ENCODE measurements at regions not wholly inside any gene's neighbourhood (a gene's known extent, or its start where the extent isn't known, plus 50 kb on each side); places are given as distances from the start of the nearest gene placed in this dataset.

- no peak for TF ChIP-seq ZSCAN18 (tag by site-specific recombination; IDR thresholded peaks at IDR 0.05)
- TF ChIP-seq ZNF362 (tag by site-specific recombination; IDR thresholded peaks at IDR 0.05), result no peak
- TF ChIP-seq ZNF658 (tag by site-specific recombination; IDR thresholded peaks at IDR 0.05), result no peak
- TF ChIP-seq HIC1 (tag by site-specific recombination; IDR thresholded peaks at IDR 0.05), result no peak
- TF ChIP-seq ZNF248 (tag by site-specific recombination; IDR thresholded peaks at IDR 0.05), result no peak
- no peak for TF ChIP-seq EGR2 (tag by site-specific recombination; IDR thresholded peaks at IDR 0.05; ENCODE audit: low read depth)
These were observed 619.4 kb upstream of the CHAC2 start (continued) for GRCh38 chr2:53148221-53148620.

- H3K4me1 ChIP-seq (ENCODE audit: control insufficient read depth, insufficient read depth, low read length), result no peaks in the 10 kb centered on the region
- no peak overlapping the region for H3K27ac ChIP-seq (ENCODE audit: extremely low read depth, low read depth, low read length)
- TF ChIP-seq ZNF660 (tag by site-specific recombination; IDR thresholded peaks at IDR 0.05) (no peak), AEBP2 (tag by site-specific recombination; IDR thresholded peaks at IDR 0.05; ENCODE audit: borderline replicate concordance) (no peak), ZNF133 (tag by site-specific recombination; IDR thresholded peaks at IDR 0.05) (no peak), YY2 (tag by site-specific recombination; IDR thresholded peaks at IDR 0.05) (no peak), ZNF600 (tag by site-specific recombination; IDR thresholded peaks at IDR 0.05) (no peak)
- POLR2A ChIA-PET, result no interaction called here
- no peaks in the 10 kb centered on the region for H3K36me3 ChIP-seq (ENCODE audit: control insufficient read depth in 2 of 2, insufficient read depth in 1 of 2, low read length in 2 of 2)
- no peaks in the 10 kb centered on the region for H3K9me3 ChIP-seq (ENCODE audit: control insufficient read depth, insufficient read depth, low read depth, low read length)
- H3K4me3 ChIP-seq (ENCODE audit: low read depth, low read length), result no peak overlapping the region
- CTCF ChIA-PET, result no interaction called here
These were observed 636.2 kb upstream of the CHAC2 start for GRCh38 chr2:53131416-53131815.

GRCh38 chr2:53130441-53130943 lies 637.1 kb upstream of the CHAC2 start:
- Histone ChIP-seq H3K4me3 (ENCODE audit: low read depth, low read length) (no peak overlapping the region), H3K4me1 (ENCODE audit: control insufficient read depth, insufficient read depth, low read length) (no peaks in the 10 kb centered on the region), H3K36me3 (ENCODE audit: control insufficient read depth in 2 of 2, insufficient read depth in 1 of 2, low read length in 2 of 2) (no peaks in the 10 kb centered on the region), H3K27ac (ENCODE audit: extremely low read depth, low read depth, low read length) (no peak overlapping the region), H3K9me3 (ENCODE audit: control insufficient read depth, insufficient read depth, low read depth, low read length) (no peaks in the 10 kb centered on the region)
- ChIA-PET CTCF (no interaction called here), POLR2A (no interaction called here)
- TF ChIP-seq ZNF510 (tag by site-specific recombination; IDR thresholded peaks at IDR 0.05; ENCODE audit: insufficient replicate concordance) (no peak), ZNF664 (tag by site-specific recombination; IDR thresholded peaks at IDR 0.05) (no peak), ZNF747 (tag by site-specific recombination; IDR thresholded peaks at IDR 0.05) (no peak), AEBP2 (tag by site-specific recombination; IDR thresholded peaks at IDR 0.05; ENCODE audit: borderline replicate concordance) (no peak), KLF9 (tag by site-specific recombination; IDR thresholded peaks at IDR 0.05; ENCODE audit: low read depth) (no peak), SCRT1 (tag by site-specific recombination; IDR thresholded peaks at IDR 0.05; ENCODE audit: borderline replicate concordance) (no peak), MYNN (tag by site-specific recombination; IDR thresholded peaks at IDR 0.05; ENCODE audit: borderline replicate concordance) (no peak), GLIS1 (tag by site-specific recombination; IDR thresholded peaks at IDR 0.05) (no peak), ZNF701 (tag by site-specific recombination; IDR thresholded peaks at IDR 0.05) (no peak), ZNF561 (tag by site-specific recombination; IDR thresholded peaks at IDR 0.05; ENCODE audit: borderline replicate concordance) (no peak), ZNF416 (tag by site-specific recombination; IDR thresholded peaks at IDR 0.05) (no peak)
- TF ChIP-seq, protein P1, sequence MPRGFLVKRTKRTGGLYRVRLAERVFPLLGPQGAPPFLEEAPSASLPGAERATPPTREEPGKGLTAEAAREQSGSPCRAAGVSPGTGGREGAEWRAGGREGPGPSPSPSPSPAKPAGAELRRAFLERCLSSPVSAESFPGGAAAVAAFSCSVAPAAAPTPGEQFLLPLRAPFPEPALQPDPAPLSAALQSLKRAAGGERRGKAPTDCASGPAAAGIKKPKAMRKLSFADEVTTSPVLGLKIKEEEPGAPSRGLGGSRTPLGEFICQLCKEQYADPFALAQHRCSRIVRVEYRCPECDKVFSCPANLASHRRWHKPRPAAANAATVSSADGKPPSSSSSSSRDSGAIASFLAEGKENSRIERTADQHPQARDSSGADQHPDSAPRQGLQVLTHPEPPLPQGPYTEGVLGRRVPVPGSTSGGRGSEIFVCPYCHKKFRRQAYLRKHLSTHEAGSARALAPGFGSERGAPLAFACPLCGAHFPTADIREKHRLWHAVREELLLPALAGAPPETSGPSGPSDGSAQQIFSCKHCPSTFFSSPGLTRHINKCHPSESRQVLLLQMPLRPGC (tag by site-specific recombination; IDR thresholded peaks at IDR 0.05), result no peak
- TF ChIP-seq, protein P2, sequence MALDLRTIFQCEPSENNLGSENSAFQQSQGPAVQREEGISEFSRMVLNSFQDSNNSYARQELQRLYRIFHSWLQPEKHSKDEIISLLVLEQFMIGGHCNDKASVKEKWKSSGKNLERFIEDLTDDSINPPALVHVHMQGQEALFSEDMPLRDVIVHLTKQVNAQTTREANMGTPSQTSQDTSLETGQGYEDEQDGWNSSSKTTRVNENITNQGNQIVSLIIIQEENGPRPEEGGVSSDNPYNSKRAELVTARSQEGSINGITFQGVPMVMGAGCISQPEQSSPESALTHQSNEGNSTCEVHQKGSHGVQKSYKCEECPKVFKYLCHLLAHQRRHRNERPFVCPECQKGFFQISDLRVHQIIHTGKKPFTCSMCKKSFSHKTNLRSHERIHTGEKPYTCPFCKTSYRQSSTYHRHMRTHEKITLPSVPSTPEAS (tag by site-specific recombination; IDR thresholded peaks at IDR 0.05), result no peak
